Spleen (tissue), 11 donors: ENCODE measurements at regions not wholly inside any gene's neighbourhood (a gene's known extent, or its start where the extent isn't known, plus 50 kb on each side); places are given as distances from the start of the nearest gene placed in this dataset.

Source experiments
- DNase-seq: peaks from one replicate; pipeline ENCODE4 v3.0.0-alpha.2; 2020
- H3K27ac ChIP-seq, 8 donors: fragments of 200-600 bp; sonication (generic) in 7 of 8; 1 replicate in 4 of 8; 2 replicates in 4 of 8; pipeline versions ENCODE4 v1.5.0 to v1.8.0; 2016 to 2021; ENCODE audit warnings: inconsistent platforms in 4 of 8, mild to moderate bottlenecking in 4 of 8, moderate library complexity in 1 of 8
- H3K27me3 ChIP-seq, 7 donors: fragments of 200-600 bp; sonication (generic) in 6 of 7; replicated peaks in 1 of 7; 1 replicate in 4 of 7; 2 replicates in 3 of 7; pipeline versions ENCODE4 v1.5.0 to v1.8.0; 2016 to 2021; ENCODE audit warnings: inconsistent platforms in 3 of 7, mild to moderate bottlenecking in 1 of 7
- H3K36me3 ChIP-seq, 6 donors: fragments of 200-600 bp; sonication (generic) in 5 of 6; 1 replicate in 4 of 6; 2 replicates in 2 of 6; pipeline versions ENCODE4 v1.5.0 to v1.8.0; 2016 to 2021; ENCODE audit warnings: inconsistent platforms in 2 of 6
- H3K4me1 ChIP-seq, 6 donors: fragments of 200-600 bp; sonication (generic) in 5 of 6; 1 replicate in 3 of 6; 2 replicates in 3 of 6; pipeline versions ENCODE4 v1.5.0 to v1.8.0; 2016 to 2021; ENCODE audit warnings: inconsistent platforms in 3 of 6
- H3K4me3 ChIP-seq, 8 donors: fragments of 200-600 bp; sonication (generic) in 7 of 8; 1 replicate in 4 of 8; 2 replicates in 4 of 8; pipeline versions ENCODE4 v1.5.0 to v1.8.0; 2016 to 2021; ENCODE audit warnings: inconsistent platforms in 4 of 8, mild to moderate bottlenecking in 4 of 8, moderate library complexity in 2 of 8
- H3K9me3 ChIP-seq, 8 donors: fragments of 200-600 bp; sonication (generic) in 7 of 8; 1 replicate in 4 of 8; 2 replicates in 4 of 8; pipeline versions ENCODE4 v1.5.0 to v1.8.0; 2016 to 2021; ENCODE audit warnings: inconsistent platforms in 4 of 8
- CTCF ChIP-seq, 11 experiments: fragments of 200-600 bp in 7 of 11; fragments of 450-650 bp in 4 of 11; sonication (generic) in 4 of 11; IDR thresholded peaks in 8 of 11; conservative IDR thresholded peaks in 3 of 11; 1 replicate in 7 of 11; 2 replicates in 4 of 11; pipeline versions ENCODE4 v1.4.0 to v1.8.0; 2016 to 2021; ENCODE audit warnings: antibody characterized with exemption in 11 of 11, inconsistent platforms in 4 of 11, mild to moderate bottlenecking in 1 of 11
- POLR2A ChIP-seq, 3 donors: fragments of 450-650 bp; IDR thresholded peaks; one replicate each; pipeline ENCODE4 v1.5.1; 2017; ENCODE audit warnings: antibody characterized with exemption in 3 of 3, mild to moderate bottlenecking in 1 of 3
- POLR2AphosphoS5 ChIP-seq, 3 donors: sonication (generic); formaldehyde crosslinking; IDR thresholded peaks; one replicate each; pipeline ENCODE4 v1.5.1; 2017; ENCODE audit warnings: antibody characterized with exemption in 3 of 3
- WGBS, 5 donors: extraction: QIAGEN DNeasy Blood & Tissue Kit in 3 of 5; methylation state at CpG; one replicate each; pipeline versions ENCODE4 v1.1.5 to v1.1.7; 2013 to 2018; 5-methylcytosine and 5-hydroxymethylcytosine counted together
- intact Hi-C: fragments of 100-400 bp; cut with DNase I; formaldehyde crosslinking; loops from one replicate; pipeline ENCODE4 v1.15.0; 2023; ENCODE audit warnings: low total_unique reads
- donor health status: healthy with polysubstance abuse.
- donor health status: DM: no; HTN: no; CAD: no; lungs with moderate emphysema.
- donor health status: DM: no; HTN: no; CAD: no.
- donor health status: Bipolar disorder and iron deficiency.
- donor health status: healthy.
- donor health status: DM: no; HTN: no; CAD: no.
- donor health status: DM: yes; HTN: yes; CAD: no.

GRCh38 chr3:31409866-31410265, 122.9 kb upstream of the STT3B start:
- intact Hi-C loops, result no loop called here
- no peak for TF ChIP-seq POLR2A (IDR thresholded peaks at IDR 0.05)
- no peak for TF ChIP-seq CTCF (IDR thresholded peaks at IDR 0.05 in 8 of 11, conservative IDR thresholded peaks at IDR 0.05 in 3 of 11)
- no peak for TF ChIP-seq POLR2AphosphoS5 (IDR thresholded peaks at IDR 0.05)
- Histone ChIP-seq H3K9me3 (no peaks in the 10 kb centered on the region), H3K4me1 (no peaks in the 10 kb centered on the region), H3K4me3 (no peak overlapping the region), H3K36me3 (no peaks in the 10 kb centered on the region), H3K27me3 (no peaks in the 10 kb centered on the region), H3K27ac (no peak overlapping the region)
- no peak for DNase-seq
- 86 to 95% (median 92%) methylated on average over 6 of the region's 6 CpGs for WGBS, 5 donors

- WGBS, 5 donors, result 72 to 88% (median 85%) methylated on average over 3 of the region's 3 CpGs
- Histone ChIP-seq H3K9me3 (no peaks in the 10 kb centered on the region), H3K4me3 (no peak overlapping the region), H3K4me1 (no peaks in the 10 kb centered on the region), H3K27ac (no peak overlapping the region), H3K36me3 (no peaks in the 10 kb centered on the region), H3K27me3 (no peaks in the 10 kb centered on the region)
- no peak for DNase-seq
- intact Hi-C loops, result no loop called here
- TF ChIP-seq POLR2A (IDR thresholded peaks at IDR 0.05) (no peak), POLR2AphosphoS5 (IDR thresholded peaks at IDR 0.05) (no peak), CTCF (IDR thresholded peaks at IDR 0.05 in 8 of 11, conservative IDR thresholded peaks at IDR 0.05 in 3 of 11) (no peak)
Observed at GRCh38 chr3:31410411-31410810, 122.3 kb upstream of the STT3B start.

GRCh38 chr3:31412832-31413231, 119.9 kb upstream of the STT3B start:
- TF ChIP-seq CTCF (IDR thresholded peaks at IDR 0.05 in 8 of 11, conservative IDR thresholded peaks at IDR 0.05 in 3 of 11) (no peak), POLR2A (IDR thresholded peaks at IDR 0.05) (no peak), POLR2AphosphoS5 (IDR thresholded peaks at IDR 0.05) (no peak)
- Histone ChIP-seq H3K9me3 (no peaks in the 10 kb centered on the region), H3K27me3 (no peaks in the 10 kb centered on the region), H3K27ac (no peak overlapping the region), H3K36me3 (no peaks in the 10 kb centered on the region), H3K4me3 (no peak overlapping the region), H3K4me1 (no peaks in the 10 kb centered on the region)
- intact Hi-C loops, result no loop called here
- 95 to 100% (median 97%) methylated on average over 1 of the region's 1 CpG for whole genome bisulfite sequencing, 5 donors
- no peak for DNase-seq

- intact Hi-C loops, result no loop called here
- TF ChIP-seq CTCF (IDR thresholded peaks at IDR 0.05 in 8 of 11, conservative IDR thresholded peaks at IDR 0.05 in 3 of 11) (no peak), POLR2A (IDR thresholded peaks at IDR 0.05) (no peak), POLR2AphosphoS5 (IDR thresholded peaks at IDR 0.05) (no peak)
- H3K4me1 ChIP-seq, result no peaks in the 10 kb centered on the region
Observed at GRCh38 chr3:31413515-31413914, 119.2 kb upstream of the STT3B start.

More at GRCh38 chr3:31413515-31413914, 119.2 kb upstream of the STT3B start:
- Histone ChIP-seq H3K4me3 (no peak overlapping the region), H3K9me3 (no peaks in the 10 kb centered on the region), H3K27ac (no peak overlapping the region), H3K36me3 (no peaks in the 10 kb centered on the region), H3K27me3 (no peaks in the 10 kb centered on the region)
- DNase-seq, result no peak
